Lung (tissue), 11 donors: ENCODE measurements at regions not wholly inside any gene's neighbourhood (a gene's known extent, or its start where the extent isn't known, plus 50 kb on each side); places are given as distances from the start of the nearest gene placed in this dataset.

Experiments
- ATAC-seq: fragments of 200-7000 bp; cut with Tn5 transposase; one replicate; pipeline ENCODE4 v1.9.1; 2020; ENCODE audit warnings: moderate number of reproducible peaks; ENCODE audit not compliant: insufficient read depth, low FRiP score
- DNase-seq, 3 donors: peaks; one replicate each; pipeline ENCODE4 v3.0.0-alpha.2; 2013 to 2017
- H3K27ac ChIP-seq, 2 donors: one replicate each; pipeline ENCODE4 v1.5.1; 2013; ENCODE audit warnings: mild to moderate bottlenecking in 2 of 2, moderate library complexity in 2 of 2, control low read depth in 1 of 2, inconsistent platforms in 1 of 2, low read depth in 1 of 2, low read length in 1 of 2
- H3K27me3 ChIP-seq, 3 donors: one replicate each; pipeline ENCODE4 v1.5.1; 2013; ENCODE audit warnings: low read length in 2 of 3; ENCODE audit not compliant: control insufficient read depth in 3 of 3, insufficient read depth in 3 of 3
- H3K36me3 ChIP-seq, 4 donors: one replicate each; pipeline ENCODE4 v1.5.1; 2013; ENCODE audit warnings: low read length in 4 of 4, mild to moderate bottlenecking in 1 of 4, moderate library complexity in 1 of 4; ENCODE audit not compliant: control insufficient read depth in 4 of 4, insufficient read depth in 4 of 4
- H3K4me1 ChIP-seq, 5 donors: one replicate each; pipeline ENCODE4 v1.5.1; 2013; ENCODE audit warnings: low read length in 5 of 5, mild to moderate bottlenecking in 2 of 5, moderate library complexity in 1 of 5; ENCODE audit not compliant: control insufficient read depth in 5 of 5, insufficient read depth in 5 of 5
- H3K4me3 ChIP-seq: one replicate; pipeline ENCODE4 v1.5.1; 2013; ENCODE audit warnings: mild to moderate bottlenecking, control low read depth, moderate library complexity
- H3K9ac ChIP-seq, 2 donors: one replicate each; pipeline ENCODE4 v1.5.1; 2013; ENCODE audit warnings: low read length in 2 of 2, control low read depth in 1 of 2; ENCODE audit not compliant: insufficient read depth in 1 of 2
- H3K9me3 ChIP-seq, 4 donors: one replicate each; pipeline ENCODE4 v1.5.1; 2013; ENCODE audit warnings: low read length in 3 of 4, mild to moderate bottlenecking in 1 of 4, moderate library complexity in 1 of 4; ENCODE audit not compliant: control insufficient read depth in 4 of 4, insufficient read depth in 3 of 4
- CTCF ChIP-seq: IDR thresholded peaks from 2 replicates; pipeline ENCODE4 v1.5.1; 2012; ENCODE audit warnings: mild to moderate bottlenecking; ENCODE audit errors: control extremely low read depth, extremely low read depth
- WGBS, 2 donors: extraction: QIAGEN DNeasy Blood & Tissue Kit; methylation state at CpG; one replicate each; pipeline ENCODE4 v1.1.7; 2013; 5-methylcytosine and 5-hydroxymethylcytosine counted together
- donor health status: control.
- donor health status: control.
- donor health status: Bipolar disorder and iron deficiency.
- donor health status: healthy.
- donor health status: DM: yes; HTN: yes; CAD: no.

GRCh38 chr2:182610231-182610630 is 105.8 kb upstream of the DNAJC10 start:
- H3K4me3 ChIP-seq: no peak overlapping the region
- peaks cover 0 to 6% (median 0%) of the 10 kb centered on the region in 4 donors for H3K9me3 ChIP-seq
- H3K27ac ChIP-seq: no peak overlapping the region
- no peaks in the 10 kb centered on the region for H3K4me1 ChIP-seq
- no peaks in the 10 kb centered on the region for H3K36me3 ChIP-seq
- TF ChIP-seq CTCF: no peak
- WGBS, 2 donors: 79 to 87% methylated on average over 2 of the region's 2 CpGs
- H3K27me3 ChIP-seq: no peaks in the 10 kb centered on the region
- DNase-seq (no peak), ATAC-seq (no peak)
- no peak overlapping the region for H3K9ac ChIP-seq

GRCh38 chr2:182611009-182611408 is 105.0 kb upstream of the DNAJC10 start:
- ATAC-seq: no peak
- no peaks in the 10 kb centered on the region for H3K36me3 ChIP-seq
- no peak for TF ChIP-seq CTCF

GRCh38 chr2:182615036-182615435 is 101.0 kb upstream of the DNAJC10 start:
- Histone ChIP-seq H3K4me3 (no peak overlapping the region), H3K27ac (no peak overlapping the region), H3K27me3 (no peaks in the 10 kb centered on the region), H3K4me1 (peaks cover 0 to 9% (median 0%) of the 10 kb centered on the region in 5 donors), H3K9me3 (no peaks in the 10 kb centered on the region), H3K36me3 (no peaks in the 10 kb centered on the region), H3K9ac (no peak overlapping the region)
- no peak for ATAC-seq
- no peak for TF ChIP-seq CTCF
- DNase-seq: no peak

More at GRCh38 chr2:182611009-182611408, 105.0 kb upstream of the DNAJC10 start:
- H3K9ac ChIP-seq: no peak overlapping the region
- no peak overlapping the region for H3K27ac ChIP-seq
- H3K9me3 ChIP-seq: peaks cover 0 to 6% (median 0%) of the 10 kb centered on the region in 4 donors
- no peak overlapping the region for H3K4me3 ChIP-seq
- WGBS, 2 donors: 93 to 95% methylated on average over 3 of the region's 3 CpGs
- no peak for DNase-seq
- no peaks in the 10 kb centered on the region for H3K4me1 ChIP-seq
- no peaks in the 10 kb centered on the region for H3K27me3 ChIP-seq
